ENCODE measurements at regions not wholly inside any gene's neighbourhood (a gene's known extent, or its start where the extent isn't known, plus 50 kb on each side); places are given as distances from the start of the nearest gene placed in this dataset.

GRCh38 chrX:151796576-151796975 is 62.0 kb downstream of the CNGA2 start:
- H3K4me3 ChIP-seq (ENCODE audit: low read depth, low read length): no peak overlapping the region
- no peak for DNase-seq (ENCODE audit: low read depth)

- DNase-seq (ENCODE audit: low read depth): no peak
- H3K4me3 ChIP-seq (ENCODE audit: low read depth, low read length): no peak overlapping the region
Measured at GRCh38 chrX:151801980-151802379, 67.4 kb downstream of the CNGA2 start.

- no peak overlapping the region for H3K4me3 ChIP-seq (ENCODE audit: low read depth, low read length)
- no peak for DNase-seq (ENCODE audit: low read depth)
Measured at GRCh38 chrX:151806967-151807540, 72.5 kb downstream of the CNGA2 start.

GRCh38 chrX:151812661-151813060 is 78.1 kb downstream of the CNGA2 start:
- no peak overlapping the region for H3K4me3 ChIP-seq (ENCODE audit: low read depth, low read length)
- DNase-seq (ENCODE audit: low read depth): no peak

- no peak overlapping the region for H3K4me3 ChIP-seq (ENCODE audit: low read depth, low read length)
- no peak for DNase-seq (ENCODE audit: low read depth)
Measured at GRCh38 chrX:151814767-151815166, 80.2 kb downstream of the CNGA2 start.

GRCh38 chrX:151815398-151815797 is 80.9 kb downstream of the CNGA2 start:
- DNase-seq (ENCODE audit: low read depth): no peak

GRCh38 chrX:151816934-151817333 is 82.4 kb downstream of the CNGA2 start:
- peak; percentile 31 for DNase-seq (ENCODE audit: low read depth)
- H3K4me3 ChIP-seq (ENCODE audit: low read depth, low read length): no peak overlapping the region

More at GRCh38 chrX:151815398-151815797, 80.9 kb downstream of the CNGA2 start:
- H3K4me3 ChIP-seq (ENCODE audit: low read depth, low read length): no peak overlapping the region

GRCh38 chrX:151818828-151819227 is 84.3 kb downstream of the CNGA2 start:
- no peak overlapping the region for H3K4me3 ChIP-seq (ENCODE audit: low read depth, low read length)

GRCh38 chrX:151821226-151821625 is 86.7 kb downstream of the CNGA2 start:
- no peak overlapping the region for H3K4me3 ChIP-seq (ENCODE audit: low read depth, low read length)
- no peak for DNase-seq (ENCODE audit: low read depth)

More at GRCh38 chrX:151818828-151819227, 84.3 kb downstream of the CNGA2 start:
- no peak for DNase-seq (ENCODE audit: low read depth)

GRCh38 chrX:151825007-151825406 is 87.7 kb upstream of the MAGEA4 start:
- no peak for DNase-seq (ENCODE audit: low read depth)
- H3K4me3 ChIP-seq (ENCODE audit: low read depth, low read length): no peak overlapping the region

GRCh38 chrX:151825925-151826485 is 86.7 kb upstream of the MAGEA4 start:
- no peak overlapping the region for H3K4me3 ChIP-seq (ENCODE audit: low read depth, low read length)
- DNase-seq (ENCODE audit: low read depth): peak; percentile 74

GRCh38 chrX:151828439-151829080 is 84.1 kb upstream of the MAGEA4 start:
- DNase-seq (ENCODE audit: low read depth): no peak
- H3K4me3 ChIP-seq (ENCODE audit: low read depth, low read length): no peak overlapping the region

- no peak overlapping the region for H3K4me3 ChIP-seq (ENCODE audit: low read depth, low read length)
- DNase-seq (ENCODE audit: low read depth): no peak
Measured at GRCh38 chrX:151830911-151831310, 81.8 kb upstream of the MAGEA4 start.

- no peak for DNase-seq (ENCODE audit: low read depth)
- H3K4me3 ChIP-seq (ENCODE audit: low read depth, low read length): no peak overlapping the region
Measured at GRCh38 chrX:151852294-151852693, 60.4 kb upstream of the MAGEA4 start.

- H3K4me3 ChIP-seq (ENCODE audit: low read depth, low read length): no peak overlapping the region
- no peak for DNase-seq (ENCODE audit: low read depth)
Measured at GRCh38 chrX:151854726-151855495, 57.8 kb upstream of the MAGEA4 start.

GRCh38 chrX:151859481-151859880 is 53.2 kb upstream of the MAGEA4 start:
- H3K4me3 ChIP-seq (ENCODE audit: low read depth, low read length): no peak overlapping the region
- DNase-seq (ENCODE audit: low read depth): no peak

- no peak overlapping the region for H3K4me3 ChIP-seq (ENCODE audit: low read depth, low read length)
- no peak for DNase-seq (ENCODE audit: low read depth)
Measured at GRCh38 chrX:151860827-151861226, 51.9 kb upstream of the MAGEA4 start.

Measured in skeletal muscle cell (primary cell).